GM18909 (cell line): ENCODE measurements at regions not wholly inside any gene's neighbourhood (a gene's known extent, or its start where the extent isn't known, plus 50 kb on each side); places are given as distances from the start of the nearest gene placed in this dataset.

Experiments used
- ATAC-seq: cut with Tn5 transposase; IDR thresholded peaks from one replicate; pipeline ENCODE4 v1.9.1; 2021; ENCODE audit warnings: mild to moderate bottlenecking; ENCODE audit not compliant: unreplicated experiment, poor library complexity

DNA sequence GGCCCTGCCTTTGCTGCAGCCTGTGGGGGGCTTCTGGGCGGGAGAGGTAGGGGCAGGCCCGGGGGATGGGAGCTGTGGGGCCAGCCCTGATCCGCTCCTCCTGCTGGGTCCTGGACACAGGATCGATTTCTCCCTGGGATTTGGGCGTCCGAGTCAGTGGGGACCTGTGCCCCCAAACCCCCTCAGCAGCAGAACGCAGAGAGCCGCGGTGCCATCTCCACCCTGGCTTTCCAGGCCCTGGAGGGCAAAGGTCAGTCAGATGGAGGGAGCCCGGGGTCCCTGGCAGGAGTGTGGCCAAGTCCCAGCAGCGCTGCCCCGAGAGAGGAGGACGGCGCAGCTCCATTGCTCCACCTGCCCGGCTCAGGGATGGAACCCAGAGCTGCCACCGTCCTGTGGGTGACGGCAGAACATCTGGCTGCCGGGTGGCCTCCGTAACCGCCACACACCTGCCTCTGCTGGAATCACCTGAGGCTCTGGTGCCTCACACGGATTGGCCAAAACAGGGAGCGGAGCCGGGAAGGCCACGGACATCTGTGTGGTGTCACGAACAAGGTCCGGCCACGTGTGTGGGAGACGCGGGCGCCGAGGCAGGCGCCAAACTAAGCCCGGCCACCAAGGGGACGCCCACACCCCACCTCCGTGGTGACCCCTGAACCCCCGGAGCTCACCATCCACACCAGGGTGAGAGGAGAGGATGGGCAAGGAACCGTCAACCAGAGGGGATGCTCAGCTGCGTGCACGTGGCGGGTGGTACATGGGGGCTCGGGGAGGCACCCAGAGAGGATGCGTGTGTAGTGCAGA, 80.3 kb upstream of the FBRSL1 start:
- no peak for ATAC-seq

GRCh38 chr12:132408626-132409494, 79.5 kb upstream of the GALNT9 start:
- no peak for ATAC-seq

DNA sequence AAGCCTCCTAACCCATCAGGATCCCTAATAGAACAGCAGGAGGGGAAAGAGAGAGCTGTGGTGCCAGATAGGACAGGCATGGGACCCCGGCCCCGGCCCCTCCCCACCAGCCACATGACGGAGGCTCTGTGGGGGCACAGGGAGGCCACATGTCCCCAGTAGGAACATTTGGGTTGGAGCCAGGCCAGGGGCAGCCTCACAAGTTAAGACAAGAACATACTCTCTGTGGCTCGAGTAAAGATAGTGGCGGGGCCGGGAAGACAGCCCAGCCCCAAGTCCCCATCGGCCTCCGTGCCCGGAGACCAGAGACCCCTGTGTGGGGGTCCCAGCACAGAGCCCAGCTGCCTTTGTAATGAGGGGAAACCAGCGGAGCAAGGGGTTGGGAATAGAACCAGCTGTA, 78.6 kb upstream of the GALNT9 start:
- no peak for ATAC-seq

GRCh38 chr12:132407451-132407961, 78.1 kb upstream of the GALNT9 start:
- no peak for ATAC-seq

- no peak for ATAC-seq
Observed at GRCh38 chr12:132406493-132407450, 77.4 kb upstream of the GALNT9 start.

DNA sequence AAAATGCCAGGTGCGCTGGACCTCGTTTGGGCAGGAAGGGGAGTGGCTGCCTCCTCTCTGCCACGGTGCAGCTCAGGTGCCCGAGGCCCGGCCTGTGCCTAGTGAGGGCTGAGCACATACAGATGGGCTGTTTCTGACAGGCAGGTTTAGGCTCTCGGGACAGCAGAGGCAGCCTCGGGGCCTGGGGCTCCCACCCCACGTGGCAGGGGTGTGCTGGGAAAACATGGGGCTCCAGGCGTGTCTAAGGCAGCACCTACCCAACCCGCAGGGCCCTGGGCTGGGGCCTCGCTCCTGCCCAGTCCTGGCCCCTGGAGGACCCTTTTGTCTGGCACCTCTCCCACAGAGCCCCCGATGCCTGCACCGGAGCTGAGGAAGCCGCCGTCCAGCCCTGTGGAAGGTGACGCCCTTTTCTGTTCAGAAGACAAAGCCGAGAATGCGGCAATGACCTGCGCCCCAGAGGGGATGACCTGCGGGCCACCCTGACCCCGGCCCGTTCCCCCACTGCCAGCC, 76.4 kb upstream of the GALNT9 start:
- ATAC-seq, result no peak

- ATAC-seq, result no peak
Observed at GRCh38 chr12:132404951-132405741, 75.8 kb upstream of the GALNT9 start.

DNA sequence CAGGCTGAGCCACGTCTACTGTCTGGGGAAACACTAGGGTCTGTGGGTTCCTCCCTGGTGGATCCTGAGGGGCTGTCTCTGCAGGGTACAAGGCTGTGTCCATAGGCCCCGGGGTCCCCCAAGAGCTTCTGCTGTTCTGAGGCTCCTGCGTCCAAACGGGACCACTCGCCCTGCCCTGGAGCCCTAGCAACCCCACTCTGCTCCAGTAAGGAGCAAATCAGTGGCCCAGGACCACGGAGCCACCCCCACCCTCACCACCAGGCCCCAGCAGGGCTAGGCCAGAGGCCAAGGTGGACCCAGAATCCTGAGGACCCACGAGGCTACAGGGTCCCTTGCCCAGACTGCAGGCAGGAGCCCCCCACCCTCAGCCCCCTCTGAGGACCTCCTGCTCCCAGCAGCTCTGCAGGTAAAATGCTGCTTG, 75.1 kb upstream of the GALNT9 start:
- no peak for ATAC-seq

- no peak for ATAC-seq
Observed at GRCh38 chr12:132403636-132404434, 74.4 kb upstream of the GALNT9 start.

DNA sequence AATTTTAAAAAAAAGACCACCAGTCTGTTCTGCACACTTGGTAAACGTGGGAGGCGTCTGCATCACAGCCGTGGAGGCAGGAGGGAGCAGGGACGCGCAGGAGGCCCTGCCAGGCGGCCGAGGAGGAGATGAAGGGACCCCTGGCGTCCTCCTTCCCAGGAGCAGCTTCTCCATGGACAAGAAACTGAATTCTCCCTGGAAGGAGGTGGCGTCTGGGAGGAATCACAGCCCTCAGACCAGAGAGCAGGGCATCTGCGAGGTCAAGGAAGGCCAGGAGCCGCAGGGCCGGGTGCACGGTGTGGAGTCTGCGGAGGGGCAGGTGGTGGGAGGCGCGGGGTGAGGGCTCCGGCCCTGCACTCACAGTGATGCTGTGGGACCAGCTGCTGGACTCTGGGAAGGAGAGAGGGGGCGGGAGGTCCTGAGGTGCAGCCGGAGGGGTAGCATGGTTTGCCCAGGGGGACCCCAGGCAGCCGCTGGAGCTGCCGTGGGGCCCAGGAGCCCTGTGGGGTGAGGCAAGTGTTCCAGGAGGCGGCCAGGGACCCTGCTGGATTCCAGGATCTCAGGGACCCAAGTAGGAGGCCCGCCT, 73.5 kb upstream of the GALNT9 start:
- ATAC-seq, result no peak

DNA sequence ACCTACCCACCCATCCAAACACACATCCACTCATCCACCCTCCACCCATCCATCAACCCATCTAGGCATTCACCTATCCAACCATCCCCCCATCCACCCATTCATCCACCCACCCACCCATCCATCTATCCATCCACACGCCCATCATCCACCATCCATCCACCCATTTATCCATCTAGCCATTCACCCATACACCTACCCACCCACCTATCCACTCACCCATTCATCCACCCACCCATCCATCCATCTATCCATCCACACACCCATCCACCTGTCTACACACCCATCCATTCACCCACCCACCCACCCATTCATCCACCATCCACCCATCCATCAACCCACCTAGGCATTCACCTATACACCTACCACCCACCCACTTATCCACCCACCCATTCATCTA, 72.6 kb upstream of the GALNT9 start:
- ATAC-seq, result no peak

DNA sequence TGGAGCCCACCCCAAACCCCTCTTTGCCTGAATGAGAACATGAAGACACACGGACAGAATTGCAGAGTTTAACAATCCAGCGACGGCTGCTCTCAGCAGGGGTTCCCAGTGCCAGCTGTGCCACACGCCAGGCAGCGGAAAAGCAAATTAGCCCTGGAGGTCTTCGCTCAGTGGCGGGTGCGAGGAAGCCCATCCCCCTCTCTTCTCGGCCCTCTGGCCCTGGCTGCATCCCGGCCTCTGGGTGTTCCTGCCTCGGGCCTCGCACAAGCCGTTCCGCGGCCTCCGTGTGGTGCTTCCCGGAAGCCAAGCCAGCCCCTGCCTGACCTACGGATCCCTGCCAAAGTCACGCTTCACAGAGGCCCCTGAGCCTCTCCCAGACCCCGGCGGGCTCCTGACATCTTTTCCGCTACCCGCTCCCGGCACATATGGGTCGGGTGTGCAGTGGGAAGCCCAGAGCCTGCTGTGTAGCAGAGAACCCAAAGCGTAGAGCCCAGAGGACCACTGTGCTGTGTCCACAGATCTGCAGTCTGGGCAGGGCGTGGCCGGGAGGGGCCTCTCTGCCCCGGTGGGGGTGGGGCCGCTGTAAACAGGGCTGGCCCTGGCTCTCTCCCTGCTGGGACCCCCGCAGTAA, 70.7 kb upstream of the GALNT9 start:
- ATAC-seq, result no peak

GRCh38 chr12:132399092-132400010, 70.0 kb upstream of the GALNT9 start:
- ATAC-seq, result no peak

GRCh38 chr12:132398386-132398991, 69.1 kb upstream of the GALNT9 start:
- no peak for ATAC-seq

GRCh38 chr12:132397934-132398385, 68.6 kb upstream of the GALNT9 start:
- no peak for ATAC-seq
